ENCODE measurements at regions not wholly inside any gene's neighbourhood (a gene's known extent, or its start where the extent isn't known, plus 50 kb on each side); places are given as distances from the start of the nearest gene placed in this dataset.

DNA sequence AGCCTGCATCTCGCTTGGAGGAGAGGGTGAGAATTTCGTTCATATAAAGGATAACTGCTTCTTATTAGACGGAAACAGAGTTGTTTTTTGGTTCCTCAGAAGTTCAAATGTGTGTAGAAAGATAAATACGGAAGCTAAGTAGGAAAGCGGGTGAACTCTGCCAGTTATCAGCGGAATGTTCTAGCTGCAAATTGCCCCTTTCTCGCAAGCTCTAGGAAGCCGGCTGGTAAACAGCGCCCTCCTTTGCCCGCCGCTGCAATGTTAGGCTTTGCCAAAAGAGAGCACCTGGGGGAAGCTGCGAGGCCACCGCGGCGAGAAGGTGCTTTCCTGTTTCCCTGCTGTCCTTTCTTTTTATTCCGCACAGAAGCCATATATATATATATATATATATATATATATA, 67.0 kb downstream of the IGLL5 start:
- peak; percentile 51 for DNase-seq (ENCODE audit: low spot score)
- in situ Hi-C loops (cut with MboI; ENCODE audit: low sequenced_read_pairs, unreplicated experiment): loop anchor here (10.0 kb wide), 1 partner anchor 750 kb away; no protein-coding TSS in a partner anchor
- peak; percentile 82 for TF ChIP-seq CTCF (IDR thresholded peaks at IDR 0.05; ENCODE audit: borderline replicate concordance, control extremely low read depth, extremely low read depth, insufficient read depth, missing control alignments)

GRCh38 chr22:22955276-22955798, 67.7 kb downstream of the IGLL5 start:
- in situ Hi-C loops (cut with MboI; ENCODE audit: low sequenced_read_pairs, unreplicated experiment): loop anchor here (10.0 kb wide), 1 partner anchor 751 kb away; no protein-coding TSS in a partner anchor
- no peak for DNase-seq (ENCODE audit: low spot score)

DNA sequence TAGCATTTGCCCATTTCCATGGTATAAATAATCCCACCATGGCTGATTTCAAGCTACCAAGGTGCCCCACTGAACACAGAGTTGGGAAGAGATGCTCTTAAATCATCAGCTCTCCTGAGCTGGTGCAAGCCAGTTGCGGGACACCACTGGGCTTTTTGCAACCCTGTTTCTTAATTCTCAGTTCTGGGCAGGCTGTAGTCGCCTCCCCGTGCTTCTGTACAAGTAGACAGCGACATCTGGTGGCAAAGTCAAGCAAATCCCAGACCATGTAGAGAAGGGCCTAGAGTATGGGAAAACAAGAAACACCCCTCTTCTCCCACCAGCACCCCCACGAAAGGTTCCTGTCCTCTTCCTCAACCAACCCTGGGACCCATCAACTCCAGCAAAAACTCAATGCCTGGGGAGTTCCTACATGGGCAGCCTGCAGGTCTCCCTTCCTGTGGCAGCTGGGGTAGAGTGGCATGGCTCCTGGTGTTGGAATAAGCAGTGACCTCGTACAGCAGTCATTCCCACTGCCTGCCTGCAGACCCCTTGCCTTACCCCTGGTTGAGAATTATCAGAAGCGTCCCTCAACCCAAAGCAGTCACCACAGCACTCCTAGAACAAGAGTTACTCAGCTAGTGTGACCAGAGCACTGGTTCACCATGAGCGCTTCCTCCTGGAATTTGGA, 68.4 kb downstream of the IGLL5 start:
- in situ Hi-C loops (cut with MboI; ENCODE audit: low sequenced_read_pairs, unreplicated experiment): loop anchor here (10.0 kb wide), 1 partner anchor 751 kb away; no protein-coding TSS in a partner anchor
- peak; percentile 79 for TF ChIP-seq CTCF (IDR thresholded peaks at IDR 0.05; ENCODE audit: borderline replicate concordance, control extremely low read depth, extremely low read depth, insufficient read depth, missing control alignments)
- peak; percentile 65 for DNase-seq (ENCODE audit: low spot score)

More at GRCh38 chr22:22955276-22955798, 67.7 kb downstream of the IGLL5 start:
- TF ChIP-seq CTCF (IDR thresholded peaks at IDR 0.05; ENCODE audit: borderline replicate concordance, control extremely low read depth, extremely low read depth, insufficient read depth, missing control alignments): no peak

DNA sequence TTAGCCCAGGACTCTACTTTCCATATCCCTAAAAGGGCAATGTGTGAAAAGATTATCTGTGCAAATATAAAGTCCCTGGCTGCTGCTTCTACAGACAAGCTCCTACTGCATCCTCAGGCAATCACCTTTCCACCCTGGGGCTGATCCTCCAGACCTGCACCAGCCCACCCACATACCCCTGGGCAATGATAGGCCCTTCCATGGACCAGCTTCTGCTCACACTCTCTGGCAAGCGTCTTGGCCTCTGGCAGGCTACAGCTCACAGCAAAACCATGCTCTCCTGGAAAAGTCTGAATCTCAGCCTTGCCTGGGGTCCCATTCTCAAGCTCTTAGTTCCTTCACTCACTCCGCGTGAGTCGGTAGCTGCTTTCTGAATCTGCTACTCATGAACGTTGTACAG, 69.5 kb downstream of the IGLL5 start:
- in situ Hi-C loops (cut with MboI; ENCODE audit: low sequenced_read_pairs, unreplicated experiment): loop anchor here (10.0 kb wide), 1 partner anchor 752 kb away; no protein-coding TSS in a partner anchor
- no peak for DNase-seq (ENCODE audit: low spot score)
- no peak for TF ChIP-seq CTCF (IDR thresholded peaks at IDR 0.05; ENCODE audit: borderline replicate concordance, control extremely low read depth, extremely low read depth, insufficient read depth, missing control alignments)

- TF ChIP-seq CTCF (IDR thresholded peaks at IDR 0.05; ENCODE audit: borderline replicate concordance, control extremely low read depth, extremely low read depth, insufficient read depth, missing control alignments): no peak
- no peak for DNase-seq (ENCODE audit: low spot score)
- in situ Hi-C loops (cut with MboI; ENCODE audit: low sequenced_read_pairs, unreplicated experiment): loop anchor here (10.0 kb wide), 1 partner anchor 754 kb away; no protein-coding TSS in a partner anchor
Measured at GRCh38 chr22:22958621-22959020, 71.0 kb downstream of the IGLL5 start.

DNA sequence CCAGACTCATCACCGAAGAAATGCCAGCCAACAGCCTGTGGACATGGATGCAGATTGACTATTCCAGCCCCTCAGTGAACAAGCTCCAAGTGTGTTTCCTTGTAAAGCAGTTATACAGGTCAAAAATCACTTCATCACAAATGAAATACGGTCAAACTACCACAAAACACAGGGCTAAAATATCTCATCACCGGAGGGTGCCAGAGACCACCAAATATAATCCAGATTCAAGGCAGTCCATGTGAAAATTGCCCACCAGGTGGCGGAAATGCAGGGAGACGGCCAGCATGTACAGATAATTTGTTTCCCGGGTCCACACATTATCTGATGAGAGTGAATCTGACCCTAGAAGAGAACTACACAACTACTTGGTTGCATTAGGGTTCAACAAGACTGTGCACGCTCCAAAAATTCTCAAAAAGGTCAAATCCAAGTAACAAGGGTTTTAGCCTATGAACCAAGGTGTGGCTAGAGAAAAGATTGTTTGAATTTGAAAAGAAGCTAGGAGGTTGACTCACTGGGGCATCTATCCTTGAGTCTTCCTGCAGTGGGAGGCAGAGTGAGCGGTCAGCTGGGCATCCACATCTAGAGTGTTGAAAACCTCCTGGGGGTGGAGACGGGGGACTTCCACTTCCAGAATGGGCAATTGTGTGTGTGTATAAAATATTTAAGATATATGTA, 71.7 kb downstream of the IGLL5 start:
- DNase-seq (ENCODE audit: low spot score): peak; percentile 51
- in situ Hi-C loops (cut with MboI; ENCODE audit: low sequenced_read_pairs, unreplicated experiment): loop anchor here (10.0 kb wide), 1 partner anchor 754 kb away; no protein-coding TSS in a partner anchor
- peak; percentile 85 for TF ChIP-seq CTCF (IDR thresholded peaks at IDR 0.05; ENCODE audit: borderline replicate concordance, control extremely low read depth, extremely low read depth, insufficient read depth, missing control alignments)

Data from GM13976 (cell line).